HG02759 (cell line): ENCODE measurements at regions not wholly inside any gene's neighbourhood (a gene's known extent, or its start where the extent isn't known, plus 50 kb on each side); places are given as distances from the start of the nearest gene placed in this dataset.
"Not testable (repeated sequence)": the region's sequence is repeated elsewhere in the genome, so short reads cannot be mapped to it uniquely, and the experiment has no call there.

Experiments
- ATAC-seq: cut with Tn5 transposase; IDR thresholded peaks from one replicate; pipeline ENCODE4 v1.9.1; 2021; ENCODE audit warnings: mild to moderate bottlenecking, moderate library complexity; ENCODE audit not compliant: unreplicated experiment

DNA sequence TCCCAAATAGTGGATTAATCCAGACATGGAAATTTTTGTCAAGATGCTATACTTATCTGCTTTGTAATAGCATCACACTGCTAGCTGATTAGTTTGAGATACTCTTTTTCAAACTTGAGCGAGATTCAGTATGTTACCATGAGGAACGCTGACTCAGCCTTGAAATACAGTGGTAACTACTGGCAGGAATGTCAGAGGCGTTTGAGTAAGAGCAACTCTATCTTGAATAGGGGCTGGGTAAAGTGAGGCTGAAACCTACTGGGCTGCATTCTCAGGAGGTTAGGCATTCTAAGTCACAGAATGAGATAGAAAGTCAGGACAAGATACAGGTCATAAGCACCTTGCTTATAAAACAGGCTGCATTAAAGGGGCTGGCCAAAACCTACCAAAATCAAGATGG is 2519.6 kb downstream of the ARAP2 start:
- ATAC-seq: no peak

DNA sequence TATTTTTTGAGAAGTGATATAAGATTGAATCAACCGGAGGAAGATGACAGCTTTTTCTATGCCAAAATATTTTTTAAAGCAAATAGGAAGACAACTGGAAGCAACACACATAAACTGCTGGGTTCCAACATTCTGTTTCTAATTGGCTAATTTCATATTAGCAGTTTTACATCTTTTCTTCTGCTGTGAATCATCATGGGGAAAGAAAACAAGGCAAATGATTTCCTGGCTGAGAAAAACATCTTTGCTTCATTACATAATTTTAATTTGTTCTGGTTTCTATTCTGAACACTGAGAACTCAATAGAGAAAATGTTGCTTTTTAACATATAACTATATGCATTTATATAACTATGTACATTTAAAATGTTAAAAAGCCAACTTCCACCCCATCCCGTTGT is 2518.5 kb downstream of the ARAP2 start:
- ATAC-seq: no peak

DNA sequence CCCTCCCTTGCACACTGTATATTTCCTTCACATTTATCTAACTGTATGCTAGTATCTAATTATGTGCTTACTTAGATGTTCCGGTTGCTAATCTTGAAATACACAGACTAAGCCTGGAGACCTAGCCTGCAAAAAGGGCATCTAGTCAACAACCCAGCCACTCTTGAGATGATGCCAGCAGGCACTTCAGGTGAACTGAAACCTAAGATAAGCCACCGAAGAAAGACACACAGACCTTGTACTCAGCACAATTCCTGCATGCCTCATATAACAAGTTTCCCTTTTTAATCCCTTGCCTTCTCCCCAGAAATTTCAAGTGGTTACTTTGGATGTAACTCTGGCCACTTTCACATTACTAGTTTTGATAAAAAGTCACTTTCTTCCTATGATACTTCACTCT is 2506.6 kb downstream of the ARAP2 start:
- no peak for ATAC-seq

DNA sequence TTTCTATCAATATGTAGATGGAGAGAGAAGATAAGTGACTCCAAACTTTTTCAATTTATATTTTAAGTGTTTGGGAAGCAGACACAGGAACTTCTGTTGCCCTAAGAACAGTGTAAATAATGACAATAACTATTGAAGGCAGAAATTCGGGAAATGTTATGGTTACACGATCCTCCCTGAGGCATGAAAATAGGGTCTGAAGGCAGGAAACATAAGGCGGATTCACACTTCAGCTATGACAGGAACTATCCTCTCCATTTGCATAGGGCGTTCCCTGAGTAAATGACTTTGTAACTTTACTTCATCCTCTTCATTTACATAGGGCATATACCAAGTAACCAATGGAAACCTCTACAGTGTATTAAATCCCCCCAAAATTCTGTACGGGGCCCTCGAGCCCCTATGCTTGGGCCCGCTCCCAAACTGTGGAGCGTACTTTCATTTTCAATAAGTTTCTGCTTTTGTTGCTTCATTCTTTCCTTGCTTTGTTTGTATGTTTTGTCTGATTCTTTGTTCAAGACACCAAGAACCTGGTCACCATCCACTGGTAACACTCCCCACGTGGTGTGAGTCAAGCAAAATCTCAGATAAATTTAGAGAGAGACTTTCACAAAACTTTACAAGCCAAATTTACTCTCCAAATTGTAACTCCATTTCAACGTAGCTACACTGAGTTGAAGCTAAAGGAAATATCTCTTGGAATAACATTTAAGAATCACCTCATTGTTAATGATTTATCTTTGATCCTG is 2504.3 kb downstream of the ARAP2 start:
- no peak for ATAC-seq

DNA sequence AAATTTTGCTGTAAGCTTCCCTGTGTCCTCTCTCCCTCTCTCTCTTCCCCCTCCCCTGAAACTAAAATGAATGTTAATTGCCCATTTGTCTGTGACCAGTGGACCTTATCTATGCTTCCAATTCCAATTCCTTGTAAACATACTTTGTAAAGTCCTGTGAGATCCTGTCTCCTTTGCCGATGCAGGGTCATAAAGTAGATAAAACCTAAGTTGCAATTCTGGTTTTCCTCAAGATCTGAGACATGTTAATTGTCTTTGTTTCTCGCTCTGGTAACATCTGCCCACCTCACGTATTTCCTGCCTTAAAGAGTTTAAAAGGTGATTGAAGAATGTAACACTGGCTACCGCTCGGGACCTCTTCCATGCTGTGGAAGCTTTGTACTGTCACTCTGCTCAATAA is 2503.4 kb downstream of the ARAP2 start:
- not testable (repeated sequence) for ATAC-seq

DNA sequence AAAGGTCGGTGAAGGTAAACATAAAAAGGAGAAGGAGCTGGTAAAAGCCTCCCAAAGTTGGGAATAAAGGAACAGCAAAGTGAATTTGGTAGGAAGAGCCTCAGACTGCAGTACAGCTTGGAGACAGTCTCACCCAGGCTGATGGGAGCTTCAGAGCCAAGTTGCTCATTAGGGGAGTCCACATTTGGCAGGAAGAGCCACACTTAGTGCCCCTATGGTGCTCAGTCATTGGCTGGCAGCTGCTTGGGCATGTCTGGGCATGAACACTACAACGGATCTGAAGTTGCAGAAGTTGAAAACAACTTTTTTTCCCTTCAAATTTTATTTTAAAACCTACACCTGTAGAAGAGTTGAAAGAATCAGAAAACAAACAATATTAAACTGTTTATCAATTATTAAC is 2497.3 kb downstream of the ARAP2 start:
- ATAC-seq: peak; percentile 74

DNA sequence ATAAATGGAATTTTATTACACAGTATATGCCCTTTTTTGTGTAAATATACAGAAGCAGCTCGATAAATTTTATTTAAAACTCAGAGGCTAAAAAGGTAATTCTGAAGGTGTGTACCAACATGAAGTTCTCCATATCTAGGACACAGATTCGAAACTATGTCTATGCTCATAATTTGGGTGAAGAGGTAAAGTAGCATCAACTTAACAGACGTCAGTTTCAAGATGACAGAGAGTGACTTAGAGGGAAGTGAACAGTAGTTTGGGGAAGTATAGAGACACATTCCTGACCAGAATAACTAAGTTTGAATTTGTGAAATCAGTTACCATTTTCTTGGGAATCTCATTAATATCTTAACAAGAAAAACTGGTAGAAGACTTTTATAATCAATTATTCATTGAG is 2493.3 kb downstream of the ARAP2 start:
- no peak for ATAC-seq

DNA sequence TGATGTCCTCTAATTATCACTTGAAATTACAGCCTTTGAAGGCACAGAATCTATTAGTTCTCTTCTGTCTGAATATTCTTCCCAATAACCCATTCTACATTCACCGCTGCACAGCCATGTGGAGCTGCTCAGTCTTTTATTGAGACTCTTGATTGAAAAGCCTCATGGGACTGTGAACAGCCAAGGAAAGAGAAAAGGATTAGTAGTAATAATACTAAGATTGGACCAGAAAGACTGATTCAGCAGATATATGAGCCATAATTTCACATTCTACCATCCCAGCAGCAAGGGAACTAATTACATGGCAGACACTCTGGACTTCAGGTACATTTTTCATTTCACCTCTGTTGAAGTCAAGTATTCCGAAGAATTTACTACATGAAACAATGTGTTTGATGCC is 2471.7 kb downstream of the ARAP2 start:
- ATAC-seq: no peak

DNA sequence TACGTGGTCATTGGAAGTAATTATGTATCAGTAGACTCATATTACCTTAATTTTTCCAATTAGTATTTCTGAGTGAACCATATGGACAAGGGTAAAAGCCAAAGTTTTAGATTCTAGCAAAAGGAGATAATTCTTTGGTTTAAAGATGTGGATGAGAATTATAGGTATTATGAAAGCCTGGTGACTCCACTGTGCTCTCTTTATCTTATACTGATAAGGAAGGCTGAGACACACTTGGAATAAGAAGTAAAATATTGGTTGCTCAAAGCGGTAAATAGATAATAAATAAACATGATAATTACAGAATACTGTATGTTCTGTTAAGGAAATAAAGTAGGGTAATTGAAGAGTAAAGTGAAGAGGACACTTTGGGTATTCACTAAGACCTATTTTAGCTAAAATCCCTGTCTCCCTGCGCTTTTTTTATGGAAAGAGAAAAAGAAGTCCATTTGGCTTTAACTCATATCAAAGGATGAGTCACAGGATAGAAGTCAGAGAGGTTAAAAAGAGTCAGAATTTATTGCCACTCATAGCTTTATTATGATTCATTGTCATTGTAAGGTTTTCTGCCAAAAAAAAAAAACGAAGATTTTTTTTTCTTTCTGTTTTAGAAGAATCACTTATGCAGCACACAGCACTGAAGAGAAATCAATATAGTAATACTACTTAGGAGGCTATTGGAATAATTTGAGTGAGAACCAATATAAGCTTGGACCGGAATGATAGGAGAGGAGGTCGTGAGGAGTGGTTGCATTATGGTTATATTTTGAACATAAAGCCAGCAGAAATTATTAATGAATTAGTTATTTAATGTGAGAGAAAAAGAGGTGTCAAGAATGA is 2463.1 kb downstream of the ARAP2 start:
- ATAC-seq: no peak

DNA sequence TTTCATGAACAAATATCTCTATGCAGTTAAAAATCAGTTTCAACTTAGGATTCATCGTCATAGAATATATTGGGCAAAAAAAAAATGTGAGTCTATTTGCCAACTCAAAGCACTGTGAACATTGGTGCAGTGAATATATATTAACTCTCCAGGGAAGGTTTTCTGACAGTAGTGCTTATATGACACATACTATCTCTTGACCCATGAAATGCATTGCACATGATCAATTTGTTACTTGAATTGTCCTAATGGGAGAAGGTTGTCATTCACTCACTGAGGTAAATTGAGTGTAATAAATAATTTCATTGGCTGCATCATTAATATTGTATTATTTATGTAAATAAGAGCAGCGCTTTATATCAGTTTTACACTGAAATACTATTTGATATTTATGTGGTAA is 2458.5 kb downstream of the ARAP2 start:
- no peak for ATAC-seq

DNA sequence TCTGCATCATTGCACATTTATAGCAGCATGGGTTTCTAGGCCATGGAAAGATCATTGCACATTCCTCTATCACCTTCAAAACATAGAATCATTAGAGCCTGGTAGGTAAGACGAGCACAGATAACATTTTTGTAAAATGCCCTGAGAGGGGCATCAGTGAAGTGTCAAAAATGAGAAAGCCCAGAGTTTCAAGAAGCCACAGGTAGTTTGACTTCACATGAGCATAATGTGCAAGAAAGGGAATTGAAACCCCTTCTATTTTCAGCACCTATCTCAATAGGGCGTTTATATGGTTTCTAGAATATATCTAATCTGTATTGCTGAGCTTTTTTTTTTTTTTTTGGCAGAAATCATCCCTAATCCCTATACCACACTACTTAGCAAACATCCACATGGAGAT is 2441.7 kb downstream of the ARAP2 start:
- no peak for ATAC-seq

DNA sequence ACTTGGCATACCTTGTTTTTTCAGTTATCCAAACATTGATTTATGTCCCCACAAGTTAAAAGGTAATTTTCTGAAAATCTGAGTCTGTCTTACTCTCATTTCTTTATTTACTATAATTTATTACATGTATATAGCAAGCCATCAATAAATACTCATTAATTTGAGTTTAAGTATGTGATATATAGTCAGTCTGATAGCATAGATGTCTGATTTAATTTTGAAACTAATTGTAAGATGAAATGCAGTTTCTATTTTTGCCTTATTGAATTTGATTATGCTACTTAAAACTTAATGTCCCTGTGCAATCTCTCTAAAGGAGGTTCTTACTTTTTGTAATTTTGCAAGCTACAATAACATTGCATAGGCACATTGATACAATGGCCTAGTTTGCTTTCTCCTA is 2418.6 kb downstream of the ARAP2 start:
- ATAC-seq: no peak

DNA sequence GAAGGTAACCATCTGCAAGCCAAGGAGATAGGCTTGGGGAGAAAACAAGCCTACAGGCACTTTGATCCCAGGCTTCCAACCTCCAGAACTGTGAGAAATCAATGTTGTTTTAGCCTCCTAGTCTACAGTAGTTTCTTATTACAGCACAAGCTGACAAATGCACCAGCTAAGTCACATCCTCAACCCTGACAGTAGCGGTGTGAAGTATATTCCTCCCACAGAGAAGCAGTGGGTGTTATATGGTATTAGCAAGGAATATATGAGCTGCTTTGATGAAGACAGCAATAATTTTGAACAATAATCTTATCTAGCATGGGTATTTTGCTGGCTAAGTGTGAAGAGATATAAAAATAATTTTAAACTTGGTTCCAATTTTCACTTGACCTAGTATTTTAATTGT is 2415.0 kb downstream of the ARAP2 start:
- ATAC-seq: not testable (repeated sequence)

DNA sequence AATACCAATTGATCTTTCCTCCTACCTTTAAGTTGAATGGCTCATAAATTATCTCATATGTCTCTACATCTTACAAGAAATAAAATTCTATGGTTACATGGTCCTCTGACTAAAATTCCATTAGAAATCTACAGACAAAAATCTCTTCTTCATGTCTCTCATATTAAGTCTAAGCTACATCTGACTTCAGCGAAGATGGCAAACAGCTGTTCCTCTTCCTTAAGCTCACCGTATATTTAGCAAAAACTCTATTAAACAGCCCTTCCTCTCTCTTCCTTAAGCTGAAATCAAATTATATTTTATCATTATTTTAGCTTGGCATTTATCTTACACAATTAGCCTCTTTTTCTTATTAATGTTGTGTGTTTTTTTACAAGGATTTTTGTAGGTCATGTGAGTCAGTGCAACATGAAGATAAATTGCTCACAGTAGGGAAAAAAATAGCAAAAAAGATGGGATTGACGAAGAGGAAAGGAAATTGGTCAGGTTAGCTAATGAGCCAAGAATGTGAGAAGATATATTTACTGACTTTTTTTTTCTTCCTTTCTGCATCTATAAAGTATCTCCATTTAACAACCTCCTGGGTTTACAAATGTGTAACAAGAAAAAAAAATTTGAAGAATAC is 2412.8 kb downstream of the ARAP2 start:
- ATAC-seq: no peak

DNA sequence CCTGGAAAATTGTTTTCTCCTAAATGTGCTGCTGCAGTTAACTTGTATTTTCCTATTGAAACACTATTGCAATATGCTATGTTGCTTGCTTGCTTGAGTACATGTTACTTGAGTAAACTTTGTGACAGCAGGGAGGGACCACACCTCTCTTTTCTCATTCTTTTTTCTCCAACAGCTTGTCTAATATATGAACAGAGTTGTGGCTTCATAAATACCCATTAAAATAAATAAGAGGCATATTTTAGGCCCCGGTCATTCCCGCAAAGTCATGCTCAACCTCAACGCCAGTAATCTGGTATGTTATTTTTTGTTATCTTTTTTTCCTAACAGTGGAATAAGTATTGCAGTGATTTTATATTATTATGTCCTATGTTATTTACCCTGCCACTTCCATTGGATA is 2408.6 kb downstream of the ARAP2 start:
- not testable (repeated sequence) for ATAC-seq

DNA sequence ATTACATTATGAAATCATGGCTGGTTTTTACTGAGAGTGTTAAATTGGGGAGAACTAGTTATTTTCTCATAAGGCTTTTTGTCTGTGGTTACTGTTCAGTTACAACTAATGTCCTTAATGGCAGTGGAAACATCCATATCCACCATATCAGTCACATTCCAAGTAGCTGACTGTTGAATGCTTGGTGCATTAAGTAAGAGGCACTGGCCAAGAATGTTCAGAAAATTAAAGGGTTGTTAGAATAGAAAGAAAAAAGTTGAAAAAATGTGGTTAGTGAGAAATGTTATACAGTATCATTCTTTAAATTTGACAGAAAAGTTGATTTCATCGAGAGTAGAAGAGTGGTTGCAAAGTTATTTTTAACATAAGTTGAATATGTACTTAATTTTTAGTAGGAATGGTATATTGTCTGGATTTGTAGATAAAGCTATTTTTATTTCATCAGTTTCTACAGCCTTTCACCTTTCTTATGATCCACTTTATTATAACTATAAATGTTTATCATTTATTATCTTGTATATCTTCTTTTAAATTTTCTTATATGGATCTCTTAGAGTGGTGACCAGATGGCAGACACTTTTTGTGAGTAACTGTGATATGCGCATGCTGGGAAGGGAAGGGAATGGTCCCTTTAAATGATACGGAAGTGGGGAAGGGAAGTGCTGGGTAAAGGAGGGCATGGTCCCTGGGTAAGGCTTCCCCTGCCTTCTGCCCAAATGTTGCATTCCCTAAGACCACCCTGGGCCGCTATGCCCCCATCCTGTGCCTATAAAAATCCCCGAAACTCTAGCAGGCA is 2407.1 kb downstream of the ARAP2 start:
- ATAC-seq: no peak

DNA sequence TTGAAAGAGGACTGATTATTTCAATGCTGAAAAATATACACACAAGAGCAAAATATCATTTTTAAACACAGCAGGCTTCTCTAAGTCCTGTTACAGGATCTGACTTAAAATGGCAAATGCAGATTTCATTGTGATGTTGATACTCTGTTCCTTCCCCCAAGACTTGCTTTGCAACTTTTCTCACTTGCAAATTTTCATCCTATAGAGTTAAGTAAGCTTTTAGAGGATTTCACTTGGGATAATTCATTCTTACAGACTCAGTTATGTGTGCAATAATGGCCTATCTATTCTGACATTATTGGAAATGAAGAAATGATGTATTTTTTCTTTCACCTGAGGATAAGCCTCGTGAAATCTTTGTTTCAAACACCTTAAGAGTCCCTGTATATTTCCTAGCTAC is 2403.2 kb downstream of the ARAP2 start:
- ATAC-seq: no peak

DNA sequence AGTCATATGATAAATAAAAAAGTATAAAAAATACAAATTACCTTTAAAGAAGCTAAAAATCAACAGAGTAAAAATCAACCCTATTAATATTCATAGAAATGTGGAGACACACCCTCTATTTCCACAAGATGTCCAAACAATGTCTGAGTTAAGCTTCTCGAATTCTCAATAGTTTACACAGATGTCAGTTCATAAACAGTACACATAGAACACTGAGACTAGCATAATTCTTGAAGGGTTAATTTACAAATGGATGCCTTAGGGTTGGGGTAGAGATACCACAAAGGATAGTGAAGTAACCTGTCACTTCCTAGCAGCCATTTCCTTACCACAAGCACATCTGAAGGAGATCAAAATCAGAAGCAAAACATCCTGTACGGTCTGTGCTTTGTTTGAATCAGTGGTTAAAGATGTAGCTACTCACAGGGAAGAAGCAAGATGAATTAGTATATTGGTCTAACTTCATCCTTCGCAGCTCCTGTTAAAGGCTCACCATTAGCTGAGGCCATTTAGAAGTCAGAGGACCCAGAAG is 2393.9 kb downstream of the ARAP2 start:
- ATAC-seq: no peak

DNA sequence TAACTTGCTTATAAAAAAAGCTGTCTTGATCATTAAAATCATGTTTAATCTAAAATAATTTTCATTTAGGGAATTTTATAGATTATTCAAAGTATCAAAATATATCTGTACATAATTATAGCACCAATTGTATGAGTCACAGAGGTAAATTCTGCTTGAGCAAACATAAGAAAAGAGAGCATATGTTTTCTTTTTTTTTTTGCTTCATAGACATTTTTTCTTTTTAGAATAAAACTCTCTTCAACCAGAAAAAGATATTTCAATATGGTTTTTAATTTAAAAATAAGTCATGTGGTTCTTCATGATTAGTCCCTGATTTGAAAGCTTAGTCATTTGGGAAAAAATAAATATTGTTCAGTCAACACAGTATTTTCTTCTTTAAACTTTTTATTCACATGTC is 2390.6 kb downstream of the ARAP2 start:
- not testable (repeated sequence) for ATAC-seq

DNA sequence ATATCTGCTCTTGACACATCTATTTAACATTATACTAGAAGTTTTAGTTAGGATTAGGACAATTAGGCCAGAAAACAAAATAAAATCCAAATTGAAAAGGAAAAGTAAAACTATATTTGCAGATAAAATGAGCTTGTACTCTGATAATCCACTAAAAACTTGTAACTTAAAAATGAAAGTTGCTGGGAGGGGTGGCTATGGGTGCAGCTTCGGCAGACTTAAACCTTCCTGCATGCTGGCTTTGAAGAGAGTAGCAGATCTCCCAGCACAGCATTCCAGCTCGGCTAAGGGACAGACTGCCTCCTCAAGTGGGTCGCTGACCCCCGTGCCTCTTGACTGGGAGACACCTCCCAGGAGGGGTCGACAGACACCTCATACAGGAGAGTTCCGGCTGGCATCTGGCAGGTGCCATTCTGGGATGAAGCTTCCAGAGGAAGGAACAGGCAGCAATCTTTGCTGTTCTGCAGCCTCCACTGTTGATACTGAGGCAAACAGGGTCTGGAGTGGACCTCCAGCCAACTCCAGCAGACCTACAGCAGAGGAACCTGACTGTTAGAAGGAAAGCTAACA is 2379.9 kb downstream of the ARAP2 start:
- no peak for ATAC-seq

DNA sequence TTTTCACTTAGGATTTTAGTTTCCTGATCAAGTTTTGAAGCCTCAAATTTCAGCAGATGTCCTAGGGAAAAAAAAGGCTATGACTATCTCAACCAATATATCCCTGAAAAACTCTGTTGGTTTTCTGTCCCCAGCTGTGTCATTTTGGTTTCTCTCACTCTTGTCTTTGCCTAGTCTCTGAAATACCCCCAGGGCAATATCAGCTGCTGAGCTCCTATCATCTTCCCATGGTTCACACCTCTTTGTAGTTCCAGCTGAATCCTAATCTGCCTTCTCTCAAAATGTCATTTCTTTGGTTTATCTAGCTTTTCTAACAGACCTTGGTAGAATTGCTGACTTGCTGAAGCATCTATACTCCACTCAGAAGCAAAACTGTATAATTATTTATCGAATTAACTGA is 2370.5 kb downstream of the ARAP2 start:
- ATAC-seq: no peak
